ENCODE measurements at regions not wholly inside any gene's neighbourhood (a gene's known extent, or its start where the extent isn't known, plus 50 kb on each side); places are given as distances from the start of the nearest gene placed in this dataset.
"Not testable (repeated sequence)": the region's sequence is repeated elsewhere in the genome, so short reads cannot be mapped to it uniquely, and the experiment has no call there.

- DNase-seq: peak; percentile 1
Measured at GRCh38 chr5:25568989-25569625, 924.3 kb upstream of the CDH10 start.

- DNase-seq: no peak
Measured at GRCh38 chr5:25568294-25568693, 923.5 kb upstream of the CDH10 start.

GRCh38 chr5:25567881-25568280 is 923.1 kb upstream of the CDH10 start:
- DNase-seq: no peak

- DNase-seq: no peak
Measured at GRCh38 chr5:25562656-25563055, 917.9 kb upstream of the CDH10 start.

GRCh38 chr5:25554077-25554476 is 909.3 kb upstream of the CDH10 start:
- DNase-seq: no peak

GRCh38 chr5:25552871-25553481 is 908.2 kb upstream of the CDH10 start:
- DNase-seq: no peak

GRCh38 chr5:25550793-25551192 is 906.0 kb upstream of the CDH10 start:
- DNase-seq: no peak

- peak; percentile 39 for DNase-seq
Measured at GRCh38 chr5:25544652-25545249, 900.0 kb upstream of the CDH10 start.

- DNase-seq: no peak
Measured at GRCh38 chr5:25540628-25541027, 895.9 kb upstream of the CDH10 start.

GRCh38 chr5:25539536-25539935 is 894.8 kb upstream of the CDH10 start:
- DNase-seq: peak; percentile 0

- DNase-seq: not testable (repeated sequence)
Measured at GRCh38 chr5:25536461-25536860, 891.7 kb upstream of the CDH10 start.

GRCh38 chr5:25516141-25516540 is 871.4 kb upstream of the CDH10 start:
- DNase-seq: no peak

GRCh38 chr5:25515525-25515924 is 870.7 kb upstream of the CDH10 start:
- no peak for DNase-seq

GRCh38 chr5:25510692-25511091 is 865.9 kb upstream of the CDH10 start:
- not testable (repeated sequence) for DNase-seq

GRCh38 chr5:25508011-25508410 is 863.2 kb upstream of the CDH10 start:
- DNase-seq: not testable (repeated sequence)

- DNase-seq: no peak
Measured at GRCh38 chr5:25500635-25501034, 855.9 kb upstream of the CDH10 start.

- no peak for DNase-seq
Measured at GRCh38 chr5:25489834-25490538, 845.2 kb upstream of the CDH10 start.

- DNase-seq: no peak
Measured at GRCh38 chr5:25488119-25488518, 843.3 kb upstream of the CDH10 start.

GRCh38 chr5:25484391-25484790 is 839.6 kb upstream of the CDH10 start:
- DNase-seq: no peak

- DNase-seq: no peak
Measured at GRCh38 chr5:25481463-25481862, 836.7 kb upstream of the CDH10 start.

GRCh38 chr5:25459082-25459481 is 814.3 kb upstream of the CDH10 start:
- DNase-seq: no peak

GRCh38 chr5:25458628-25459027 is 813.9 kb upstream of the CDH10 start:
- DNase-seq: no peak

- DNase-seq: no peak
Measured at GRCh38 chr5:25453500-25453899, 808.7 kb upstream of the CDH10 start.

All from tongue (tissue), 1 donor.